ENCODE measurements at regions not wholly inside any gene's neighbourhood (a gene's known extent, or its start where the extent isn't known, plus 50 kb on each side); places are given as distances from the start of the nearest gene placed in this dataset.
"Not testable (repeated sequence)": the region's sequence is repeated elsewhere in the genome, so short reads cannot be mapped to it uniquely, and the experiment has no call there.

- WGBS (ENCODE audit: insufficient coverage): no CpG with 5 or more reads among the region's 2 CpGs
- TF ChIP-seq EZH2 (IDR thresholded peaks at IDR 0.05; ENCODE audit: borderline replicate concordance, insufficient read depth, low read depth, low read length, poor library complexity, severe bottlenecking) (no peak), CTCF (IDR thresholded peaks at IDR 0.05) (no peak)
- intact Hi-C loops (cut with micrococcal nuclease): no loop called here
- H3K4me3 ChIP-seq (ENCODE audit: control extremely low read depth in 1 of 5, extremely low read depth in 1 of 5, insufficient read depth in 1 of 5, low read depth in 2 of 5, low read length in 4 of 5): no peak overlapping the region
- no peaks in the 10 kb centered on the region for H3K4me1 Mint-ChIP-seq
- no peak overlapping the region for H3K9ac ChIP-seq (ENCODE audit: low read length)
- DNase-seq: no peak
- CTCF ChIA-PET: no interaction called here
- H3K27me3 ChIP-seq (replicated peaks in 1 of 4; ENCODE audit: control extremely low read depth in 1 of 4, control insufficient read depth in 3 of 4, insufficient read depth in 4 of 4, low read length in 3 of 4): no peaks in the 10 kb centered on the region
- H3K27me3 Mint-ChIP-seq: no peaks in the 10 kb centered on the region
- H3K36me3 ChIP-seq (replicated peaks in 1 of 2; ENCODE audit: control extremely low read depth in 1 of 2, control insufficient read depth in 1 of 2, extremely low read depth in 1 of 2, insufficient read depth in 2 of 2, low read length in 1 of 2): no peaks in the 10 kb centered on the region
- POLR2A ChIA-PET: no interaction called here
- H3K27ac ChIP-seq (ENCODE audit: low read length in 2 of 2): no peak overlapping the region
- H3K9me3 ChIP-seq (ENCODE audit: control extremely low read depth in 1 of 3, control insufficient read depth in 2 of 3, insufficient read depth in 1 of 3, low read length in 2 of 3): no peaks in the 10 kb centered on the region
- ATAC-seq (ENCODE audit: low read depth): no peak
- no peaks in the 10 kb centered on the region for H3K79me2 ChIP-seq (ENCODE audit: control insufficient read depth, insufficient read depth, low read length)
- no peak overlapping the region for H2AFZ ChIP-seq (ENCODE audit: insufficient read depth, low read depth, low read length, poor library complexity, severe bottlenecking)
- no peaks in the 10 kb centered on the region for H4K20me1 ChIP-seq (ENCODE audit: control insufficient read depth, insufficient read depth, low read length, poor library complexity, severe bottlenecking)
- no peak overlapping the region for H3K4me3 Mint-ChIP-seq
- H3K27ac Mint-ChIP-seq: no peak overlapping the region
- no peak overlapping the region for H3K4me2 ChIP-seq (replicated peaks; ENCODE audit: low read depth, low read length, poor library complexity, severe bottlenecking)
- H3K4me1 ChIP-seq (ENCODE audit: control insufficient read depth in 2 of 2, insufficient read depth in 2 of 2, low read length in 2 of 2): no peaks in the 10 kb centered on the region
- no peaks in the 10 kb centered on the region for H3K9me3 Mint-ChIP-seq (ENCODE audit: insufficient read depth)
Observed at GRCh38 chr2:209162129-209162528, 261.7 kb upstream of the MAP2 start.

GRCh38 chr2:209181984-209182383 is 241.9 kb upstream of the MAP2 start:
- ATAC-seq (ENCODE audit: low read depth) (no peak), DNase-seq (no peak)
- intact Hi-C loops (cut with micrococcal nuclease): no loop called here
- Histone ChIP-seq H3K4me3 (ENCODE audit: control extremely low read depth in 1 of 5, extremely low read depth in 1 of 5, insufficient read depth in 1 of 5, low read depth in 2 of 5, low read length in 4 of 5) (no peak overlapping the region), H4K20me1 (ENCODE audit: control insufficient read depth, insufficient read depth, low read length, poor library complexity, severe bottlenecking) (no peaks in the 10 kb centered on the region), H3K4me2 (replicated peaks; ENCODE audit: low read depth, low read length, poor library complexity, severe bottlenecking) (no peak overlapping the region), H3K9me3 (ENCODE audit: control extremely low read depth in 1 of 3, control insufficient read depth in 2 of 3, insufficient read depth in 1 of 3, low read length in 2 of 3) (peaks cover 0 to 3% (median 0%) of the 10 kb centered on the region in 3 donors), H3K9ac (ENCODE audit: low read length) (no peak overlapping the region), H3K36me3 (replicated peaks in 1 of 2; ENCODE audit: control extremely low read depth in 1 of 2, control insufficient read depth in 1 of 2, extremely low read depth in 1 of 2, insufficient read depth in 2 of 2, low read length in 1 of 2) (no peaks in the 10 kb centered on the region), H3K4me1 (ENCODE audit: control insufficient read depth in 2 of 2, insufficient read depth in 2 of 2, low read length in 2 of 2) (no peaks in the 10 kb centered on the region), H3K27me3 (replicated peaks in 1 of 4; ENCODE audit: control extremely low read depth in 1 of 4, control insufficient read depth in 3 of 4, insufficient read depth in 4 of 4, low read length in 3 of 4) (no peaks in the 10 kb centered on the region), H3K79me2 (ENCODE audit: control insufficient read depth, insufficient read depth, low read length) (no peaks in the 10 kb centered on the region), H3K27ac (ENCODE audit: low read length in 2 of 2) (no peak overlapping the region), H2AFZ (ENCODE audit: insufficient read depth, low read depth, low read length, poor library complexity, severe bottlenecking) (no peak overlapping the region)
- ChIA-PET POLR2A (no interaction called here), CTCF (no interaction called here)
- Mint-ChIP-seq H3K4me3 (no peak overlapping the region), H3K27ac (no peak overlapping the region), H3K4me1 (no peaks in the 10 kb centered on the region), H3K27me3 (no peaks in the 10 kb centered on the region), H3K9me3 (ENCODE audit: insufficient read depth) (peaks cover 2% of the 10 kb centered on the region)
- TF ChIP-seq CTCF (IDR thresholded peaks at IDR 0.05): no peak
- TF ChIP-seq EZH2 (IDR thresholded peaks at IDR 0.05; ENCODE audit: borderline replicate concordance, insufficient read depth, low read depth, low read length, poor library complexity, severe bottlenecking): no peak
- WGBS (ENCODE audit: insufficient coverage): no CpG with 5 or more reads among the region's 2 CpGs

GRCh38 chr2:209186886-209187285 is 237.0 kb upstream of the MAP2 start:
- H3K27me3 ChIP-seq (replicated peaks in 1 of 4; ENCODE audit: control extremely low read depth in 1 of 4, control insufficient read depth in 3 of 4, insufficient read depth in 4 of 4, low read length in 3 of 4); H3K4me3 ChIP-seq (ENCODE audit: control extremely low read depth in 1 of 5, extremely low read depth in 1 of 5, insufficient read depth in 1 of 5, low read depth in 2 of 5, low read length in 4 of 5); H3K36me3 ChIP-seq (replicated peaks in 1 of 2; ENCODE audit: control extremely low read depth in 1 of 2, control insufficient read depth in 1 of 2, extremely low read depth in 1 of 2, insufficient read depth in 2 of 2, low read length in 1 of 2); H3K4me1 Mint-ChIP-seq; H3K9me3 ChIP-seq (ENCODE audit: control extremely low read depth in 1 of 3, control insufficient read depth in 2 of 3, insufficient read depth in 1 of 3, low read length in 2 of 3); H3K79me2 ChIP-seq (ENCODE audit: control insufficient read depth, insufficient read depth, low read length); ATAC-seq (ENCODE audit: low read depth); H3K27ac Mint-ChIP-seq; H3K27me3 Mint-ChIP-seq; POLR2A ChIA-PET; H2AFZ ChIP-seq (ENCODE audit: insufficient read depth, low read depth, low read length, poor library complexity, severe bottlenecking); CTCF ChIA-PET; H4K20me1 ChIP-seq (ENCODE audit: control insufficient read depth, insufficient read depth, low read length, poor library complexity, severe bottlenecking); H3K9ac ChIP-seq (ENCODE audit: low read length); H3K4me1 ChIP-seq (ENCODE audit: control insufficient read depth in 2 of 2, insufficient read depth in 2 of 2, low read length in 2 of 2); H3K4me2 ChIP-seq (replicated peaks; ENCODE audit: low read depth, low read length, poor library complexity, severe bottlenecking); intact Hi-C loops (cut with micrococcal nuclease); H3K27ac ChIP-seq (ENCODE audit: low read length in 2 of 2); H3K9me3 Mint-ChIP-seq (ENCODE audit: insufficient read depth); H3K4me3 Mint-ChIP-seq; DNase-seq: not testable (repeated sequence)
- no CpG with 5 or more reads among the region's 1 CpG for WGBS (ENCODE audit: insufficient coverage)
